ENCODE measurements at regions not wholly inside any gene's neighbourhood (a gene's known extent, or its start where the extent isn't known, plus 50 kb on each side); places are given as distances from the start of the nearest gene placed in this dataset.

DNA sequence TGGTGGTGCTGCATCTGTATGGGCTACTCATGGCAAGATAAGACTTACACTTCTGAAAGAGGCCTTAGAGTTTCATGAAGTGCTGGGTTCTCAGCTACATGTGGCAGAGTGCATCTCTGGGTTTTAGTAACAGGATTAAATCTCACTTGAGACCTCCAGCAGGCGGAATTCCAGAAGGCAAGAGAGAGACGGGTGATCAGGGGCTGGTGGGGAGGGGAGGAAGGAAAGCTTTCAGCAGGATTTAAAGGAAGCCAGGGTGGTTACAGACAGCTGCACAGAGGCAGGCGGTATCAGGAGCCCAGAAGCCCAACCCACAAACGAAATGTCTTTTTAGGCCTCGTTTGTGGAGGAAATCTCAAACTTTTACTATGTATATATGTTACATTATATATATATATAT lies 56.2 kb upstream of the CD82 start:
- Mint-ChIP-seq H3K9me3 (no peaks in the 10 kb centered on the region), H3K27ac (no peak overlapping the region), H3K4me1 (no peaks in the 10 kb centered on the region), H3K36me3 (no peaks in the 10 kb centered on the region), H3K4me3 (no peak overlapping the region), H3K27me3 (no peaks in the 10 kb centered on the region)

DNA sequence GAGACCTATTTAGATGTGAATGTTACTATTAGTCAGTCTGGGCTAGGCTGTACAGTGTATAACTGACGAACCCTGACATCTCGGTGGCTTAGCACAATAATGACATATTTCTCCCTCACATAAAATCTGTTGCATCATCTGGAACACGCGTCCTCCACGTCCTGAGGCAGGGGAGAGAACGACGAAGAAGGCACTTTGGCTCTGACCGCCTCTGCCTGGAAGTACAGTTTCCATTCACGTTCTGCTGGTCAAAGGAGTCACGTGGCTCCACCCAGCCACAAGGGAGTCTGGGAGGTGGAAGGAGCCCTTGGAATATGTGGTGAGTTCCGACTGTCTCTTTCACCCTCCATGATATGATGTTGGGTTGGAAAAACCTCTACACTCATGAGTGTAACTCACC lies 55.1 kb upstream of the CD82 start:
- no peaks in the 10 kb centered on the region for H3K9me3 Mint-ChIP-seq
- no peak overlapping the region for H3K27ac Mint-ChIP-seq
- no peaks in the 10 kb centered on the region for H3K4me1 Mint-ChIP-seq
- no peak overlapping the region for H3K4me3 Mint-ChIP-seq
- no peaks in the 10 kb centered on the region for H3K27me3 Mint-ChIP-seq
- no peaks in the 10 kb centered on the region for H3K36me3 Mint-ChIP-seq

DNA sequence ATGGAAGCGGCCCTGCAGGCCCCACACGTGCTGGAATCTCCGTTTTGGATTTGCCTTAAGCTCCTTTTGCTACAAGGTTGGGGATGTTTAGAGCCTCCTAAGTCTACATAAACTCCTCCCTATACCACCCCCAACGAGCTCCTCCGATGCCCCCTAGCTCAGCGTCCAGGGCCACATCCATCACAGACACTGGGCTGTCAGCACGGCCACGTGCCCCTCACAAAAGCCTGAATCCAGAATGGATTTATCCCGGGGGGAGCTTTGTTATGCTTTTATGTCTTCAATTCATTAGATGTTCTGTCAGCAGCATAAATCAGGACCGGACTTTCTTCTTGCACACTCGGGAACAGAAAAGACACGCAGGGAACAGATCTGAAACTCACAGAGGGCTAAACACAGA lies 52.6 kb upstream of the CD82 start:
- Mint-ChIP-seq H3K9me3 (no peaks in the 10 kb centered on the region), H3K36me3 (no peaks in the 10 kb centered on the region), H3K27ac (no peak overlapping the region), H3K4me3 (no peak overlapping the region), H3K27me3 (no peaks in the 10 kb centered on the region), H3K4me1 (no peaks in the 10 kb centered on the region)

DNA sequence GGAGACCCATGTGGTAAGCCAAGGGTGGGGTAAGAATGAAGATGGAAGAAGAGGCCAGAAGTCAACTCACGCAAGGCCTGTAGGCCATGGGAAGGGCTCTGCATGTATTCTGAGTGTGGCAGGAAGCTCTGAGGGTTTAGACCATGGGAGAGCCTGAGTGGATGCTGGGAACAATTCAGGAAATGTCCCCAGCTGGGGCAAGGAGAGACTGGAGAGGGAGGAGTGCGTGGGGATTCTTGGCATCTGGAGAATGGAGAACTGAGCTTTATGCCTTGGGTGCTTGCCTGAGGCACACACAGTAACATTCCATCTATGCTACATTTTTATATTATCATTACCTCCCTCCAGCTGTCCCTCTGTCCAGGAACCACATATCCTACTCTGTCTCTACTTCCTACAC lies 50.4 kb upstream of the CD82 start:
- Mint-ChIP-seq H3K9me3 (no peaks in the 10 kb centered on the region), H3K27ac (no peak overlapping the region), H3K4me3 (no peak overlapping the region), H3K4me1 (no peaks in the 10 kb centered on the region), H3K27me3 (peaks cover 2% of the 10 kb centered on the region), H3K36me3 (no peaks in the 10 kb centered on the region)

Data from activated naive CD4-positive, alpha-beta T cell treated with anti-CD3 and anti-CD28 coated beads, Interleukin-2, amount 50 U/mL, for 24 hours (primary cell).